ENCODE measurements at regions not wholly inside any gene's neighbourhood (a gene's known extent, or its start where the extent isn't known, plus 50 kb on each side); places are given as distances from the start of the nearest gene placed in this dataset.

- no peaks in the 10 kb centered on the region for H3K27me3 ChIP-seq (ENCODE audit: control insufficient read depth, insufficient read depth, low read length)
- TF ChIP-seq CTCF (IDR thresholded peaks at IDR 0.05; ENCODE audit: low read depth, low read length): no peak
- H3K9me3 ChIP-seq (ENCODE audit: control insufficient read depth, insufficient read depth, low read length): no peaks in the 10 kb centered on the region
- H3K4me3 ChIP-seq (ENCODE audit: low read depth, low read length): no peak overlapping the region
- no peak for DNase-seq (ENCODE audit: low read depth, low spot score)
- H3K27ac ChIP-seq (ENCODE audit: low read depth, low read length): no peak overlapping the region
- POLR2A ChIA-PET: interaction anchor here (0.9 to 1.5 kb wide), 2 partner anchors 67 to 92 kb away, joined by 3 read pairs; no protein-coding TSS in a partner anchor
- CTCF ChIA-PET: no interaction called here
Observed at GRCh38 chr9:99445920-99446319, 223.8 kb downstream of the SEC61B start.

- Histone ChIP-seq H3K9me3 (ENCODE audit: control insufficient read depth, insufficient read depth, low read length) (no peaks in the 10 kb centered on the region), H3K27ac (ENCODE audit: low read depth, low read length) (no peak overlapping the region), H3K27me3 (ENCODE audit: control insufficient read depth, insufficient read depth, low read length) (no peaks in the 10 kb centered on the region), H3K4me3 (ENCODE audit: low read depth, low read length) (no peak overlapping the region)
- ChIA-PET POLR2A (no interaction called here), CTCF (no interaction called here)
- no peak for TF ChIP-seq CTCF (IDR thresholded peaks at IDR 0.05; ENCODE audit: low read depth, low read length)
- DNase-seq (ENCODE audit: low read depth, low spot score): no peak
Observed at GRCh38 chr9:99447951-99448350, 225.9 kb downstream of the SEC61B start.

- CTCF ChIA-PET: interaction anchor here (0.6 kb wide), 1 partner anchor 1530 kb away, joined by 4 read pairs; no protein-coding TSS in a partner anchor
Observed at GRCh38 chr9:99449726-99450125, 227.6 kb downstream of the SEC61B start.

GRCh38 chr9:99451112-99451606 is 229.1 kb downstream of the SEC61B start:
- ChIA-PET CTCF (no interaction called here), POLR2A (no interaction called here)
- no peaks in the 10 kb centered on the region for H3K9me3 ChIP-seq (ENCODE audit: control insufficient read depth, insufficient read depth, low read length)
- H3K4me3 ChIP-seq (ENCODE audit: low read depth, low read length): no peak overlapping the region
- TF ChIP-seq CTCF (IDR thresholded peaks at IDR 0.05; ENCODE audit: low read depth, low read length): no peak
- no peaks in the 10 kb centered on the region for H3K27me3 ChIP-seq (ENCODE audit: control insufficient read depth, insufficient read depth, low read length)
- H3K27ac ChIP-seq (ENCODE audit: low read depth, low read length): no peak overlapping the region
- no peak for DNase-seq (ENCODE audit: low read depth, low spot score)

More at GRCh38 chr9:99449726-99450125, 227.6 kb downstream of the SEC61B start:
- H3K27me3 ChIP-seq (ENCODE audit: control insufficient read depth, insufficient read depth, low read length): no peaks in the 10 kb centered on the region
- H3K9me3 ChIP-seq (ENCODE audit: control insufficient read depth, insufficient read depth, low read length): no peaks in the 10 kb centered on the region
- POLR2A ChIA-PET: no interaction called here
- no peak for TF ChIP-seq CTCF (IDR thresholded peaks at IDR 0.05; ENCODE audit: low read depth, low read length)
- no peak for DNase-seq (ENCODE audit: low read depth, low spot score)
- no peak overlapping the region for H3K4me3 ChIP-seq (ENCODE audit: low read depth, low read length)
- H3K27ac ChIP-seq (ENCODE audit: low read depth, low read length): no peak overlapping the region

- H3K4me3 ChIP-seq (ENCODE audit: low read depth, low read length): no peak overlapping the region
- no peaks in the 10 kb centered on the region for H3K27me3 ChIP-seq (ENCODE audit: control insufficient read depth, insufficient read depth, low read length)
- H3K27ac ChIP-seq (ENCODE audit: low read depth, low read length): no peak overlapping the region
- no peak for TF ChIP-seq CTCF (IDR thresholded peaks at IDR 0.05; ENCODE audit: low read depth, low read length)
- no peaks in the 10 kb centered on the region for H3K9me3 ChIP-seq (ENCODE audit: control insufficient read depth, insufficient read depth, low read length)
- POLR2A ChIA-PET: no interaction called here
- CTCF ChIA-PET: no interaction called here
- no peak for DNase-seq (ENCODE audit: low read depth, low spot score)
Observed at GRCh38 chr9:99457406-99457805, 235.3 kb downstream of the SEC61B start.

Data from AG04450 (cell line).